ENCODE measurements at regions not wholly inside any gene's neighbourhood (a gene's known extent, or its start where the extent isn't known, plus 50 kb on each side); places are given as distances from the start of the nearest gene placed in this dataset.

DNA sequence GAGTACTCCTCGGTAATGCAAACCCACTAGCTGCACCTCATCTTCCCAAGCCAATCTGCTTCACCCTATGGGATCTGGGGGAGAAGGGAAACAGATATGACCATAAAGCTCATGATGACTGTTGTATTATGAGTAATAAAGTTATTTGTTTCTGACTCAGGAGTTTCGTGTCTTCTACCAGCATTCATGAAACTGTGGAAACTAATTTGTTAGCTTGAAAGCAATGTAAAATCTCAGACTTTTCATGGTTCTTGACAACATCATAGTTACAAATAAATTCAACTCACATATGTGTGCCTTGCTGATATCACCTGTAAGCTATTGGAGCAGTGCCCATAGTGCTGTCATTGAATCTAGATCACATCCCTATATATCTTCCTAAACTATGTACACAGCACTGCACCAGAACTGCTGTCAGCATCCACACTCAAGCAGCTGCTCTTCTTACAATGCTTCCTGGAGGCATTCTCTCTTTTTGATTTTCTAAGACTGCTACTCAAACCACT is 135.6 kb upstream of the KYNU start:
- TF ChIP-seq GATA3 (IDR thresholded peaks at IDR 0.05; ENCODE audit: low read depth, low read length) (no peak), GATA2 (IDR thresholded peaks at IDR 0.05; ENCODE audit: low read depth, low read length) (no peak)

DNA sequence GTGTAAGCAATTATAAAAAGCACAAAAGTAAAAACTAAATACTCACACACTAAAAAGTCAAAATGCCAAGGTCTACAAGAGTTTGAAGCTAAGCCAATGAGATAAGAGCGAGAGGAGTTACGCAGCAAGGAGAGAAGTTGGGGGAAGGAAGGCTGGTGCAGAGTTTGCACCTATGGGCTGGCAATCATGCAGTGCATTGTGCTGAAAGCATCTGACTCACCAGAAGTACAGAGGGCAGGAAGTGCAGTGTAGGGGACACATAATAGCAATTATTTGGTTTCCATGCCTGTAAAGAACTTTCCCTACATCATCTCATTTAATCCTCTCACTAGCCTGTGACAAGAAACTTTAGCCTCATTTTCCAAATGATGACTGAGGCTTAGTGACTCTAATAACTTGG is 142.7 kb upstream of the KYNU start:
- TF ChIP-seq GATA3 (IDR thresholded peaks at IDR 0.05; ENCODE audit: low read depth, low read length) (no peak), GATA2 (IDR thresholded peaks at IDR 0.05; ENCODE audit: low read depth, low read length) (no peak)

DNA sequence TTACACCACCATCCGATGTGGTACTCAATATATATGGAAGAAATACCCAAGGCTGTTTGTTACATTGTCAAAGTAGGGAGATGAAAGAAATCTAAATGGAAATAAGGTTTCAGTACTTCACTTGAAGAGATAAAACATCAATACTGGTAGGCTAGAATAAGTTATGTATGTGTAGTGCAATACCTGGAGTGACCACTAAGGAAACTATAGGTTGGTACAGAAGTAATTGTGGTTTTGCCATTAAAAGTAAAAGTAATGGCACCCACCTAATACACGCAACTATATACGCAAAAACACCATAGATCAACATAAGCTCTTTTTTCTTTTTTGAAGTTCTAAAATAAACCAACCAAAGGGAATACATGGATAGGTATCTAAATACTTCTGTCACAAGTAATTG is 143.2 kb upstream of the KYNU start:
- TF ChIP-seq GATA2 (IDR thresholded peaks at IDR 0.05; ENCODE audit: low read depth, low read length) (no peak), GATA3 (IDR thresholded peaks at IDR 0.05; ENCODE audit: low read depth, low read length) (no peak)

DNA sequence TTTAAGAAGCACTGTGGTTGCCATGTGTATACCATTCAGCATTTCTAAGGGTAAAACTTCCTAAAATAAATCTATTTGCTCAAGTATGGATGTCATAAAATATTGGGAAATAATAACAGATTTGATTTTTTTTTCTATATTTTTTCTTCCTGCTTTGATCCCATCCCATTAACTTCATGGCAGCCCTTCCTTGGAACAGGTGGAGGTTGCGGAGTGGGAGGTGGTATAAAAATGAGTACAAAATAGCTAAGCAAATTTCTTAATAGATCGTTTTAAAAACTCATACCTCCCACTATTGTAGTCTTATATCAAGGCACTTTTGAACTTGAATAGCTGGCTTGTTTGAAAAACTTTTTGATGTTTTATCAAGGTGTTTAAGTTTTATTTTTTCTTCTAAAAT is 152.1 kb upstream of the KYNU start:
- TF ChIP-seq GATA3 (IDR thresholded peaks at IDR 0.05; ENCODE audit: low read depth, low read length), result no peak
- no peak for TF ChIP-seq GATA2 (IDR thresholded peaks at IDR 0.05; ENCODE audit: low read depth, low read length)

DNA sequence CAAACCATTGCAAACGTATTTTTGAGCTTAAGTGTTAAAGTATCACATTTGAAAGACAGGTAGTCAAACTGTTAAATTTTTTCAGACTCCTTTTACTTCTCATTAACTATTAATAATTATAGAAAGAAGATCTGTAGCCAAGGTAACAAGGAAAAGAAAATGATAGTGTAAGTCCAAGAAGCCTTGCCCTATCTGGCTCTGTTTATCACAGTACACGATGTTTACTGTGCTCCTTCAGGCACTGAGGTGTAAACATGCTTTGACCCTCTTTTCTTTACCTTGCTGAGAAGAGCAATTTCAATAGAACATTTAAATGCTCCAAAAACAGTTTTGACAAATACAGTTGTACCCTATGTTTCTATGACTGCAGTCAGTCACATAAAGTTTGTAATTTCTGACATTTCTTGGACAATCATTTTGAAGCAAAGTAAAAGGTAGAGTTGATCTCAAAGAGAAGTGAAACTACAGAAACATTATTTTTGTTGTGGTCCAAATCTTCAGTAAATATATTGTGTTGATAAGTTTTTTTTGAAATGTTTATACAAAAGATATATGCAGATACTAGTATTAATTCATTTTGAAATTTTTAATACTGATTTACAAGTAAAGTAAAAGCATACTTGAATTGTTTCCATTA is 152.6 kb upstream of the KYNU start:
- TF ChIP-seq GATA3 (IDR thresholded peaks at IDR 0.05; ENCODE audit: low read depth, low read length) (no peak), GATA2 (IDR thresholded peaks at IDR 0.05; ENCODE audit: low read depth, low read length) (no peak)

DNA sequence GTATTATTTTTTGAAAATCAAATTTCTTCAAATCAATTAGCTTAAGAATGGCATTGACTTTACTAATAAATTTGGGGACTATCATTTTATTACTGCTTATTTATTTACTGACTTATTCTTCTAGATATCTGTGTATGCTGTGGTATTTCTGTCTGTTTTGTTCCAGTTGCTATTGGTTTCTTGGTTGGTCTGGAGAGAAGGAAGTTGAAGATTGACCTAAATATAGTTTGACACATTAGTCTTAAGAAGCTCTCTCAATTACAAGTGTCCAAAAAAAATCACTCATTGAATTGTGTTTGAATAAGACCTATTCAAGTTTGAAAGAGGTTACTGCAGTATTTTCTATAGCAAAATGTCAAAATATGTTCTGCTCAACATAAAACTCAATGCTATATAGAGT is 153.3 kb upstream of the KYNU start:
- TF ChIP-seq GATA3 (IDR thresholded peaks at IDR 0.05; ENCODE audit: low read depth, low read length), result no peak
- no peak for TF ChIP-seq GATA2 (IDR thresholded peaks at IDR 0.05; ENCODE audit: low read depth, low read length)

DNA sequence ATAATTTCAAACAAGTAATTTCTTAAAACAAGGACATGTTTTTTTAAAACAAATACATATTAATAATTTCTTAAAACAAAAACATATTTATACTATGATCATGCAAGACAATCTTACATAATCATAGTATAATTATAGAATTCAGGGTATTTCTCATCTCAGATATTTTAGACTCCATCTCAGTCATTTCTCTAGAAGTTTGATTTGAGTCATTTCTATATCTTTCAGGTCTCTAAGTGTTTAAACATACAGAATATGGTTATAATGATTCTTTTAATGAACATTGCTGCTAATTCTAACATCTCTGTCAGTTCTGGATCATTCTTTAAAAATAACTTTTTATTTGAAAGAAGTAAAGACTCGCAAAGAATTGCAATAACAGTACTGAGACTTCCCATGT is 154.2 kb upstream of the KYNU start:
- no peak for TF ChIP-seq GATA3 (IDR thresholded peaks at IDR 0.05; ENCODE audit: low read depth, low read length)
- TF ChIP-seq GATA2 (IDR thresholded peaks at IDR 0.05; ENCODE audit: low read depth, low read length), result no peak

DNA sequence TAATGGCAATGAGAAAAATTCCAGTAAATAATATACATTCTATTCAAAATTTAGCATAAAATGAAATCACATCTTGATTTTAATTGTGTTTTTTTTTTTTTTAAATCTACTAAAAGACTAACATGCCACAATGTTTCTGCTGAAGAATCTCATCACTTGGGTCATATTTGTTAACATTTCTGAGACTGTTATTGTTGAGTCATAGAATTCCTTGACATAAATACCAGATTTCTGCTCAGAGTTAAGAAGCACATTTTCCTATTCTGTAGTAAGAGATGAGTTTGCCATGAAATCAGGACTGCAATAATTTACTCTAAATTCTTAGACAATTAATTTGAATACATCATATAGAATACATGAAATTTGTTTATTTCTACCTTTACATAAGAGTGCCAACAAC is 154.9 kb upstream of the KYNU start:
- TF ChIP-seq GATA3 (IDR thresholded peaks at IDR 0.05; ENCODE audit: low read depth, low read length), result no peak
- no peak for TF ChIP-seq GATA2 (IDR thresholded peaks at IDR 0.05; ENCODE audit: low read depth, low read length)

DNA sequence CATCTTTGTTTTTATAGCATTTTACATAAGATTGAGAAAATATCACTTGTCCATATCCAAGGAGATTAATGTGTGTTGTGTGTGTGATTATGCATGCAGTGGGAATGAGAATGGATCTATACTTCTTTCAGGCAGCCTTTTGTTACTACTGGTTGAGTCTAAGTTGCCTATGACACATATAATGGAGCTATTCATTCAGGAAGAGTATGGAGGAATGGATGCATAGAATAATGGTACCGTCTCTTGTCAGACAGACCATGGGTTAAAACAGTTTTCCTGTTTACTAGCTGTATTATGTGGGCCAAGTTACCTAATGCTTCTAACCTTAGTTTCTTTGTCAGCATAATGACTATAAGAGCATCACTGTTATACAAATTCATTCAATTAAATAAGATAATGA is 155.4 kb upstream of the KYNU start:
- no peak for TF ChIP-seq GATA2 (IDR thresholded peaks at IDR 0.05; ENCODE audit: low read depth, low read length)
- TF ChIP-seq GATA3 (IDR thresholded peaks at IDR 0.05; ENCODE audit: low read depth, low read length), result no peak

DNA sequence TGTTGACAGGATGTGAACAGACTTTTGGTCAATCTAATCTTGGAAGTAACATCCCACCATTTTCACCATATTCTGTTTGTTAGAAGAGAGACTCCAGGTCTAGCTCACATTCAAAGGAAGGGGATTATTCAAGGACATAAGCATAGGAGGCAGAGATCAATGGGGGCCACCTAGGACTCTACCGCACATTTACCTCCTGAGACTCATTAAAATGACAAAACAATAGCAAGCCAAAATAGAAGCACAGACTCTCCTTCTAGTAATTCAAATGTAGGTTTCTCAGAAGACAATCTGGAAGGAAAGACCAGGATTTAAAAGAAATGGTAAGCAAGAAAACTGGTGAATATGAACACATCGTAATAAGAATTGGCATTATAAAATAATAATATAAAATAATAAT is 156.4 kb upstream of the KYNU start:
- TF ChIP-seq GATA3 (IDR thresholded peaks at IDR 0.05; ENCODE audit: low read depth, low read length) (no peak), GATA2 (IDR thresholded peaks at IDR 0.05; ENCODE audit: low read depth, low read length) (no peak)

DNA sequence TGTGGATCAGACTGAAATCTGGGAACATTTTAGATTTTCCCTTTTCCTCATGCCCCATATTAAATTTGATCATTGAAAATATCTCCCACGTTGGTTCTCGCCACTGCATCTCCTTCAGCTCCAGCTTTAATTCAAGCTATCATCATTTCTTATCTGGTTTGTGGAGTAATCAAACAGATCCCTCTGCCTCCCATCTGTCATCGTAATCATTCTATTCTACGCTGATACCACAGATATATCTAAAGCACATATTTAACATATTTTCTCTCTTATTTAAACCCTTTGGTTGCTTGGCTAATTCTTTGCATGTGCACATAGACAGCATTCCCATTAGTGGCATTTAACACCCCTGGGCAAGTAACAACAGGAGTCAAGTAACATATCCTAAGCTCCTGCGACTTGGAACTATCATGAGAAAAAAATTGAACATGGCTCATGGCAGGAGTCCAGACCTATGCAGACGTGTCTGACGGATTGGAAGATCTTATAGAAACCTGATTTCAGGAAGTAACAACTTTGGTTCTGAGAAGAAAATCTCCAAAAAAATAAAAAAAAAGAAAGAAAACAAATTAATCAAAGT is 158.8 kb upstream of the KYNU start:
- TF ChIP-seq GATA3 (IDR thresholded peaks at IDR 0.05; ENCODE audit: low read depth, low read length), result no peak
- no peak for TF ChIP-seq GATA2 (IDR thresholded peaks at IDR 0.05; ENCODE audit: low read depth, low read length)

DNA sequence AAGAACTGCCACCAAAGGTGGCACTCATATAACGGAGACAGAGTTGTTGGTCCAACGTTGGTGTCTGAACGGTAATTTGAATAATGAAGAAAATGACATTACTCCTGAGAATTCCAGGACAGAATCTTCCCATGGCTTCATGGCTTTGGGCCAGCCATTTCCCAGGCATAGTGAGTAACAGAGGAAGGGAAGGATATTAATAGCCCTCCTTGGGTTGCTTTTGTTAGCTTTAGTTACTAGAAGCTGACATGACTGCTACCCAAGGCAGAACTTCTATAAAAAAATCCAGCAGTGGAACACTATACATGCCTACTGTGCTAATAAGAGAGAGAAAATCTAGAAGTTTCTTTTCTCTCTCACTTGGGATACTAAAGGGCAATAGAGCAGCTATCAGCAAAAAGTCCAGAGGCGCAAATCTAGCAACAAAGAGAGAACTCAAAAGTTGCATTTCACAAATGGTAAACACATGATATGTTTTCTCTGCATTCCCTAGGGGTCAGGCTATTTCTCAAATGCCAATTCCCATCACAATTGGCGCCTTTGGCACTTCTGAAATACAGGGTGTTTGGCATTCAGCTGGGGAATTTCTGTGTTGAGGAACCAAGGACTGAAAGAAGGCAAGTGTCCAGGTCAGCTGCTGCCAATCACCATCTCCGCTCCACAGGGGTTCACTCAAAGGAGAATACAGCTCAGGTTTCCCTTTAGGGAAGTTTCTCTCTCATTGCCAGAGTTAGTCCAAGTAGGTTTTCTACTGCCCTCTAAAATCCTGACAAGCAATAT is 160.8 kb upstream of the KYNU start:
- TF ChIP-seq GATA3 (IDR thresholded peaks at IDR 0.05; ENCODE audit: low read depth, low read length) (no peak), GATA2 (IDR thresholded peaks at IDR 0.05; ENCODE audit: low read depth, low read length) (no peak)

DNA sequence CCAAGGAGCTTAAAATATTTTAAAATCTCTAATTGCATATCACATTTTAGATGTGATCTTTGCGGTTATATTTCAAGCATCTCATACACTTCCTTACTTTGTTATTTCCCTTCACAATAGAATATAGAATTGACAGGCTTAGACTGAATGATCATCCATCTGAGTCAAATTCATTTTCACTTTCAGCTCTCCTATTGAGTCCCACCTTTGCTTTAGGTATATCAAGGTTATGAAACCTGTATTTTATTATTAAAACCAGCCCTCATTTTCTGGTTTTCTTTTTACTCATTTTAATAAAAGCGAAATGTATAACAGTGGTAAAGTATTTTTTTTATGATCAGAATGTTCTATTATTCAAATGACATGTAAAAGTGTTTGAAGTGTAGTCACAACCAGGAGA is 162.9 kb upstream of the KYNU start:
- TF ChIP-seq GATA2 (IDR thresholded peaks at IDR 0.05; ENCODE audit: low read depth, low read length) (no peak), GATA3 (IDR thresholded peaks at IDR 0.05; ENCODE audit: low read depth, low read length) (no peak)

DNA sequence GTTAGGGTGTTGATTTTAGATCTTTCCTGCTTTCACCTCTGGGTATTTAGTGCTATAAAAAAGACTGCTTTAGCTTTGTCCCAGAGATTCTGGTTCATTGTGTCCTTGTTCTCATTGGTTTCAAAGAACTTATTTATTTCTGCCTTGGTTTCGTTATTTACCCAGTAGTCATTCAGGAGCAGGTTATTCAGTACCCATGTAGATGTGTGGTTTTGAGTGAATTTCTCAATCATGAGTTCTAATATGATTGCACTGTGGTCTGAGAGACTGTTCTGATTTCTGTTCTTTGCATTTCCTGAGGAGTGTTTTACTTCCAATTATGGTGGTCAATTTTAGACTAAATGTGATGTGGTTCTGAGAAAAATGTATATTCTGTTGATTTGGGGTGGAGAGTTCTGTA is 167.1 kb upstream of the KYNU start:
- TF ChIP-seq GATA2 (IDR thresholded peaks at IDR 0.05; ENCODE audit: low read depth, low read length) (no peak), GATA3 (IDR thresholded peaks at IDR 0.05; ENCODE audit: low read depth, low read length) (no peak)

DNA sequence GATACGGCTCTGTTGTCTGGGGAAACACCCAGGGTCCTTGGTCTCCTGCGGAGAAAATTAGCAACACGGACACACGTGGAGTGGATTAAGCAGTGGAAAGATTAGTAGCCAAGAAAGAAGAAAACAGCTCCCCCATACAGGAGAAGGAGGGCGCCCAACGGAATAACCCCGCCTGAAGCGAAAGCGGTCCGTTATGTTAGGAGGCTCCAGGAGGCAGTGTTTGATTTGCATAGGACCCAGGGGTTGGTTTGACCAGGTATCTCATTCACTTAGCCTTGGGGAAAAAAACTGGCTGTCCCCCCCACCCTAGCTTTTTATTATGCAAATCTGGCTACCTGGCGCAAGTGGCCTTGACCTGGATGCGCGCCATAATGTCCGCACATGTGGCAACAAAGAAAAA is 170.1 kb upstream of the KYNU start:
- no peak for TF ChIP-seq GATA2 (IDR thresholded peaks at IDR 0.05; ENCODE audit: low read depth, low read length)
- TF ChIP-seq GATA3 (IDR thresholded peaks at IDR 0.05; ENCODE audit: low read depth, low read length), result no peak
